Lower leg skin (tissue), 4 donors: ENCODE measurements at regions not wholly inside any gene's neighbourhood (a gene's known extent, or its start where the extent isn't known, plus 50 kb on each side); places are given as distances from the start of the nearest gene placed in this dataset.
"Not testable (repeated sequence)": the region's sequence is repeated elsewhere in the genome, so short reads cannot be mapped to it uniquely, and the experiment has no call there.

Experiments used
- DNase-seq, 2 donors: peaks; one replicate each; pipeline ENCODE4 v3.0.0-alpha.2; 2019; ENCODE audit warnings: low spot score in 2 of 2
- H3K4me3 ChIP-seq: fragments of 200-600 bp; sonication (generic); 2 replicates; pipeline ENCODE4 v1.5.1; 2017; ENCODE audit warnings: mild to moderate bottlenecking, low read depth; ENCODE audit not compliant: poor library complexity, severe bottlenecking
- POLR2A ChIP-seq, 2 donors: fragments of 450-650 bp; IDR thresholded peaks; one replicate each; pipeline ENCODE4 v1.6.1; 2016 to 2017; ENCODE audit warnings: antibody characterized with exemption in 2 of 2, mild to moderate bottlenecking in 1 of 2, moderate library complexity in 1 of 2
- WGBS, 2 donors: methylation state at CpG; one replicate each; pipeline ENCODE4 v1.1.5; 2018; 5-methylcytosine and 5-hydroxymethylcytosine counted together
- intact Hi-C: fragments of 100-400 bp; cut with DNase I; formaldehyde crosslinking; loops from one replicate; pipeline ENCODE4 v1.15.0; 2023; ENCODE audit warnings: low total_unique reads
- TF ChIP-seq, protein P1 (sequence below), 3 donors: fragments of 450-650 bp; IDR thresholded peaks; one replicate each; pipeline ENCODE4 v1.5.1; 2016; ENCODE audit warnings: antibody characterized with exemption in 3 of 3, mild to moderate bottlenecking in 3 of 3, moderate library complexity in 2 of 3

DNA sequence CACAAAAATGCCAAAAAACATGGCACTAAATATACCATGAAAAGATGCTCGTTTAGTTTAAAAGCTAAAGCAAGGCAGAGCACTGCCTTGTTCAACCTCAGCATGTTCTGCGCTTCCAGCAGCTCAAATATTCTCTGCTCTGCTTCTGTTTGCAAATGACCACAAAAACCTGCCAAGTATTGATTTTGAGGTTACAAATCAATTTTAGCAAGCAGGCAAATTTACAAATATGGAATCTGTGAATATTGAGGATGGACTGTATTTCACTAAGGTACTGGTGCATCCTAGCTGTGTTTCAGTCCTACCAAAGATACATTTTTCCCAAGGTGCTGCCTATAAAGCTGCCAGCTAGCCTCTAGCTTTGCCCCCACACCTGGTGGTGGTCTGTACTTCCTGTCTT lies 449.9 kb downstream of the PREX1 start:
- no peak overlapping the region for H3K4me3 ChIP-seq
- 86 to 93% methylated on average over 2 of the region's 2 CpGs for WGBS, 2 donors
- intact Hi-C loops, result no loop called here
- no peak for DNase-seq
- TF ChIP-seq POLR2A (IDR thresholded peaks at IDR 0.05), result no peak
- TF ChIP-seq, protein P1, sequence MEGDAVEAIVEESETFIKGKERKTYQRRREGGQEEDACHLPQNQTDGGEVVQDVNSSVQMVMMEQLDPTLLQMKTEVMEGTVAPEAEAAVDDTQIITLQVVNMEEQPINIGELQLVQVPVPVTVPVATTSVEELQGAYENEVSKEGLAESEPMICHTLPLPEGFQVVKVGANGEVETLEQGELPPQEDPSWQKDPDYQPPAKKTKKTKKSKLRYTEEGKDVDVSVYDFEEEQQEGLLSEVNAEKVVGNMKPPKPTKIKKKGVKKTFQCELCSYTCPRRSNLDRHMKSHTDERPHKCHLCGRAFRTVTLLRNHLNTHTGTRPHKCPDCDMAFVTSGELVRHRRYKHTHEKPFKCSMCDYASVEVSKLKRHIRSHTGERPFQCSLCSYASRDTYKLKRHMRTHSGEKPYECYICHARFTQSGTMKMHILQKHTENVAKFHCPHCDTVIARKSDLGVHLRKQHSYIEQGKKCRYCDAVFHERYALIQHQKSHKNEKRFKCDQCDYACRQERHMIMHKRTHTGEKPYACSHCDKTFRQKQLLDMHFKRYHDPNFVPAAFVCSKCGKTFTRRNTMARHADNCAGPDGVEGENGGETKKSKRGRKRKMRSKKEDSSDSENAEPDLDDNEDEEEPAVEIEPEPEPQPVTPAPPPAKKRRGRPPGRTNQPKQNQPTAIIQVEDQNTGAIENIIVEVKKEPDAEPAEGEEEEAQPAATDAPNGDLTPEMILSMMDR (IDR thresholded peaks at IDR 0.05), result no peak

DNA sequence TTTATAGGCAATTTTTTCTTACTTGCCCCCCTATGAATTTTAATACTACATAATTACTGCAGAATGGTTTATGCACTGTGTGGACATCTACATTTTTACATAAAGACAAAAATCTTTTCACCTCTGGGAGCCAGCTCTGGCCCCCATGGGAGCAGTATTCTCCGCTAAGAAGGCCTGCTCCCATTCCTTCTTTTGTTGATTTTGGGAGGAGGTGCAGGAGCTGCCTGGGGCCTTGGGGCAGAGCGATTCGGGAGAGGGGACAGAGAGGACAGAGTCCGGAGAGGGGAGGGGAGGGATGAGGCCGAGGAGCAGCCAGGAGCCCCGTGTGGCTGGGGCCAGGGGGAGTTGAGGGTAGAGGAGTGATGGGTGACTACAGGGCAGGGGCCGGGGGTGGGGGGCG lies 452.0 kb downstream of the PREX1 start:
- intact Hi-C loops, result no loop called here
- WGBS, 2 donors, result 78 to 83% methylated on average over 8 of the region's 8 CpGs
- no peak overlapping the region for H3K4me3 ChIP-seq
- no peak for DNase-seq
- TF ChIP-seq, protein P1 (IDR thresholded peaks at IDR 0.05), result no peak
- no peak for TF ChIP-seq POLR2A (IDR thresholded peaks at IDR 0.05)

DNA sequence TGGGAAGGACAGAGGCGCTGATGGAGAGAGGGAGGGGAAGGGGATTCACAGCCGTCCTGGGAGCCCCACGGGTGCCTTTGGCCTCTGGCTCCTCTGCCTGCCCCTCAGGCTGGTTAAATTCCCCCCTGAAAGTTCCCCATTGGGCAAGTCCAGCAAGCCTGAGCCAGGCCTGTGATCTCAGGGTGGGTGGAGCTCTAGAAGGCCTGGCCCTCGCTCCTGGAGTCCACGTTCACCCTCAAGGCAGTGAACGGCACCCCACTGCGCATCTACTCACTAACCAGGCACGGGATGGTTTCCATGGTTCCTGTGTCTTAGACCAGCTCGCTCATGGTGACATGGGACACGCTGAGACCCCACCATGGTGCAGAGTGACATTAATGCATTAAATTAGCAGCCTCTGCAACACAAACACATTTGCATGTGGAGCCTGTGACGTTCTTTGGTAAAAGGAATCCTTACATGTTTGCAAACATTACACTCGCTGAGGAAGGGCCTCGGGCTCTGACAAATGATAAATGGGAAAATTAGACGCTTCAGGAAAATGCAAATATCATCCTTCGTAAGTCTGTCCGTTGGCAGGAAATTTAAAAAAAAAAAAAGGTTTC lies 452.7 kb downstream of the PREX1 start:
- no peak for DNase-seq
- TF ChIP-seq, protein P1 (IDR thresholded peaks at IDR 0.05), result no peak
- no peak for TF ChIP-seq POLR2A (IDR thresholded peaks at IDR 0.05)
- intact Hi-C loops, result no loop called here
- 53 to 55% methylated on average over 14 to 16 of the region's 16 CpGs for WGBS, 2 donors
- H3K4me3 ChIP-seq, result no peak overlapping the region

DNA sequence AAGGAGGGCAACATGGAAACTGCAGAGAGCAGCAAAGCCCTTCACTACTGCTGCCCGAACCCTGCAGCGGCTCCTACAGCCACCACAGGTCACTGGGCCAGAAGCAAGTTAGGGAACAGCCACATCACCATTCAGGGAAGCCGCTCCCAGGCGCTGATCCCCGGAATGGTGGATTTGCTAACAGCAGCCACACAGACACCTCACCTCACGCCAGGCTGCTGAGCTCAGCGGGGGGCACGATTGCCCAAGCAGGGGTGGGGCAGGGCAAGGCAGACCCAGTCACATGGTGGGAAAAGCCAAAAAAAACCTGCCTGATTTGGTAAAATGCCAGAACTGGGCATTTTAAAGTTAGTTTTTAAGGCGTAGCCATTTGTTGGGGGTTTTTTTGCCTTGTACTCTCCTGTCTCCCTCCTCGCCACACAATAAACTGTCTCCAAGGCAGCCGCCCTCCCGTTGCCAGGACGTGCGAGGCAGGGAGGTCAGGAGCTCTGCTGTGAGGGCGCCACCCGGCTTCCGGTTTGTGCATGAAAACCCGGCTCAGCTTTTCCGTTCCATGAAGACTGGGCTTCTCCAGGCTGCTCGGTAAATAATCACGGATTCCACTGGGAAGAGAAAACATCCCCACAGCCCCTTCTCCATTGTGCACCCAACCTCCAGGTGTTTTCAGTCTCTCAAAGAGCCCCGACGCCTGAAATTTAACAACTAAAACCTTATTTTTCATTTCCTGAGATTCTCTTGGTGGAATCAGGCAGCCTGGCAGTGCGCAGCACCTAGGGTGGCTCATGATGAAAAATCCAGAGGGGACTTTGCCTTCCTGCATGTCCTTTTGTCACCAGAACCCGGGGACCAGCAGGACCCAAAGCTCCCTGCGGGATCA lies 453.5 kb downstream of the PREX1 start:
- peak; percentile 31 to 89 for DNase-seq
- 31 to 34% methylated on average over 26 of the region's 26 CpGs for WGBS, 2 donors
- H3K4me3 ChIP-seq, intact Hi-C loops: not testable (repeated sequence)

DNA sequence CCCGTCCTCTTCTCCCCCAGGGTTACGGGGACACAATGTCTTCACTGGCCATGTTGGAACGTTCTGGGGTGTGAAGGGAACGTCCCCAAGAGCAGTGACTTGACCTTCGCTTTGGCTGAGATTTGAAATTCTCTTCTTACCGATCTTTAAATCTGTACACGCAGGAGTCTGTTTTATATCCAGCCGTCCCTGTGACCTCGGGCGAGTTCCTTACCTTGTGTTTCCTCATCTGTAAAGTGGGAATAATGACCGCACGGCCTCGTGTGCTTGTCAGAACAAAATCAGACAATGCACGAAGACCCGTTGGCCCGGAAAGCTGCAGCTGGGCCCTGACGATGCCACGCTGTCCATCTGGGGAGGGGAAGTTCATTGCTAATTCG lies 454.3 kb downstream of the PREX1 start:
- no peak for DNase-seq
- intact Hi-C loops, result no loop called here
- H3K4me3 ChIP-seq, result no peak overlapping the region
- 77 to 91% methylated on average over 19 of the region's 19 CpGs for WGBS, 2 donors
- TF ChIP-seq, protein P1 (IDR thresholded peaks at IDR 0.05), result no peak
- no peak for TF ChIP-seq POLR2A (IDR thresholded peaks at IDR 0.05)

DNA sequence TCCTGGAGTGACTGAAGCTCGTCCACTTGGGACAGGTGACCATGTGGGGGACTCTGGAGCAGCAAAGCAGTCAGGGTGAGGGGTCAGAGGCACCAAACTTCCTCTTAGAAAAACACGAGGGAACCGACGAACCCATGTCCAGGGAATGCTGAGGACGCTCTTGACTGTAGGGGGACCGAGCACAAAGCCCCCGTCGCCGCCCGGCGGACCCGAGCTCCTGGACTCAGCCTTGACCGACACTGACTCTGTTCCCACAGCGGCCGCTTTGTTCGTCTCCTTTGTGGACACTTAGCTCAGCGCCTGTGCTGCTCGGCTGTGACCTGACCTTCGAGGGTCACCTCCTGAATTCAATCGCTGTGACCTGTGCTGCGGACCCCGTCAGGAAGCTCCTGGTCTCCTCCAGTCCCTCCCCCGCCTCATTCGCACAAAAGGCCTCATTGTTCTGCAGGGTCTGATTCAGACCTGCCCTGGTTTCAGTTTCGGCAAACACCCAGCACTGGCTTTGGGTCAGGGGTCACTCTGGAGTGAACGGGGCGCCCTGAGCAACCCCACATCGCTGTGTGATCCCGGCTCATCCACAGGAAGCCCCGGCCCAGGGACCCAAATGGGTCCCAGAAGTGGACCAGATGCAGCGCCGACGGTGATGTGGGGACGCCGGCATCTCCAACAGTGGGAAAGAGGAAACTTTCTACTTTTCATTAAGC lies 454.8 kb downstream of the PREX1 start:
- intact Hi-C loops, DNase-seq, H3K4me3 ChIP-seq: not testable (repeated sequence)
- WGBS, 2 donors, result 84 to 87% methylated on average over 24 to 33 of the region's 35 CpGs
- TF ChIP-seq, protein P1 (IDR thresholded peaks at IDR 0.05), result peak in 1 of 3 donors; percentile 84
